ENCODE measurements at regions not wholly inside any gene's neighbourhood (a gene's known extent, or its start where the extent isn't known, plus 50 kb on each side); places are given as distances from the start of the nearest gene placed in this dataset.

DNA sequence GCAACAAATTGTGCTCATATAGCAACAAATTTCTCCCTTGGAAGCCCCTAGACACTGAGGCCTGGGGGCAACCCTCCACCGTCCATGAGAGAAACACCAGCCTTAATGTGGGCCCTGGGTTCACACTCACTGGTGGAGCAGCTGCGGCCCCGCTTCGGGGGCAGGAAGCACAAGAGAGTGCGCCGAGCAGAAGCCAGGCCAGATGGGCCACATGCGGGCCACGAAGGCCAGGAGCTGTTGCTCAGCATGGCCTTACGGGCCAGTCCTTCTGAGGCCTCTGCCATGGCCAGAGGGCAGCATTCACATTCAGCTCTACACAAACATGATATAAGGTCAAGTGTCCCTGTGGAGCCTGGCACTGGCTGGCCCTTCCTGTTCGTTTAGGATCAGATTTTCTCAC is 60.0 kb upstream of the VIPR2 start:
- TF ChIP-seq TCF7L2 (IDR thresholded peaks at IDR 0.05; ENCODE audit: low read depth, low read length) (no peak), CREB1 (IDR thresholded peaks at IDR 0.05) (no peak), CREB1 (CRISPR knock-in tag; IDR thresholded peaks at IDR 0.05) (no peak), RFX5 (IDR thresholded peaks at IDR 0.05; ENCODE audit: low read depth, low read length) (no peak), NR2F6 (IDR thresholded peaks at IDR 0.05) (no peak), NR2F6 (CRISPR knock-in tag; IDR thresholded peaks at IDR 0.05) (no peak), HNRNPK (IDR thresholded peaks at IDR 0.05; ENCODE audit: low read depth, low read length, poor library complexity, severe bottlenecking) (no peak)
- TF ChIP-seq, protein P1, sequence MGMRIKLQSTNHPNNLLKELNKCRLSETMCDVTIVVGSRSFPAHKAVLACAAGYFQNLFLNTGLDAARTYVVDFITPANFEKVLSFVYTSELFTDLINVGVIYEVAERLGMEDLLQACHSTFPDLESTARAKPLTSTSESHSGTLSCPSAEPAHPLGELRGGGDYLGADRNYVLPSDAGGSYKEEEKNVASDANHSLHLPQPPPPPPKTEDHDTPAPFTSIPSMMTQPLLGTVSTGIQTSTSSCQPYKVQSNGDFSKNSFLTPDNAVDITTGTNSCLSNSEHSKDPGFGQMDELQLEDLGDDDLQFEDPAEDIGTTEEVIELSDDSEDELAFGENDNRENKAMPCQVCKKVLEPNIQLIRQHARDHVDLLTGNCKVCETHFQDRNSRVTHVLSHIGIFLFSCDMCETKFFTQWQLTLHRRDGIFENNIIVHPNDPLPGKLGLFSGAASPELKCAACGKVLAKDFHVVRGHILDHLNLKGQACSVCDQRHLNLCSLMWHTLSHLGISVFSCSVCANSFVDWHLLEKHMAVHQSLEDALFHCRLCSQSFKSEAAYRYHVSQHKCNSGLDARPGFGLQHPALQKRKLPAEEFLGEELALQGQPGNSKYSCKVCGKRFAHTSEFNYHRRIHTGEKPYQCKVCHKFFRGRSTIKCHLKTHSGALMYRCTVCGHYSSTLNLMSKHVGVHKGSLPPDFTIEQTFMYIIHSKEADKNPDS (CRISPR knock-in tag; IDR thresholded peaks at IDR 0.05), result no peak
- TF ChIP-seq, protein P2, sequence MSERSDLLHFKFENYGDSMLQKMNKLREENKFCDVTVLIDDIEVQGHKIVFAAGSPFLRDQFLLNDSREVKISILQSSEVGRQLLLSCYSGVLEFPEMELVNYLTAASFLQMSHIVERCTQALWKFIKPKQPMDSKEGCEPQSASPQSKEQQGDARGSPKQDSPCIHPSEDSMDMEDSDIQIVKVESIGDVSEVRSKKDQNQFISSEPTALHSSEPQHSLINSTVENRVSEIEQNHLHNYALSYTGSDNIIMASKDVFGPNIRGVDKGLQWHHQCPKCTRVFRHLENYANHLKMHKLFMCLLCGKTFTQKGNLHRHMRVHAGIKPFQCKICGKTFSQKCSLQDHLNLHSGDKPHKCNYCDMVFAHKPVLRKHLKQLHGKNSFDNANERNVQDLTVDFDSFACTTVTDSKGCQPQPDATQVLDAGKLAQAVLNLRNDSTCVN (CRISPR knock-in tag; IDR thresholded peaks at IDR 0.05; ENCODE audit: borderline replicate concordance), result no peak
- TF ChIP-seq, protein P3, sequence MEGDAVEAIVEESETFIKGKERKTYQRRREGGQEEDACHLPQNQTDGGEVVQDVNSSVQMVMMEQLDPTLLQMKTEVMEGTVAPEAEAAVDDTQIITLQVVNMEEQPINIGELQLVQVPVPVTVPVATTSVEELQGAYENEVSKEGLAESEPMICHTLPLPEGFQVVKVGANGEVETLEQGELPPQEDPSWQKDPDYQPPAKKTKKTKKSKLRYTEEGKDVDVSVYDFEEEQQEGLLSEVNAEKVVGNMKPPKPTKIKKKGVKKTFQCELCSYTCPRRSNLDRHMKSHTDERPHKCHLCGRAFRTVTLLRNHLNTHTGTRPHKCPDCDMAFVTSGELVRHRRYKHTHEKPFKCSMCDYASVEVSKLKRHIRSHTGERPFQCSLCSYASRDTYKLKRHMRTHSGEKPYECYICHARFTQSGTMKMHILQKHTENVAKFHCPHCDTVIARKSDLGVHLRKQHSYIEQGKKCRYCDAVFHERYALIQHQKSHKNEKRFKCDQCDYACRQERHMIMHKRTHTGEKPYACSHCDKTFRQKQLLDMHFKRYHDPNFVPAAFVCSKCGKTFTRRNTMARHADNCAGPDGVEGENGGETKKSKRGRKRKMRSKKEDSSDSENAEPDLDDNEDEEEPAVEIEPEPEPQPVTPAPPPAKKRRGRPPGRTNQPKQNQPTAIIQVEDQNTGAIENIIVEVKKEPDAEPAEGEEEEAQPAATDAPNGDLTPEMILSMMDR (CRISPR knock-in tag; IDR thresholded peaks at IDR 0.05), result no peak
- TF ChIP-seq, protein P4, sequence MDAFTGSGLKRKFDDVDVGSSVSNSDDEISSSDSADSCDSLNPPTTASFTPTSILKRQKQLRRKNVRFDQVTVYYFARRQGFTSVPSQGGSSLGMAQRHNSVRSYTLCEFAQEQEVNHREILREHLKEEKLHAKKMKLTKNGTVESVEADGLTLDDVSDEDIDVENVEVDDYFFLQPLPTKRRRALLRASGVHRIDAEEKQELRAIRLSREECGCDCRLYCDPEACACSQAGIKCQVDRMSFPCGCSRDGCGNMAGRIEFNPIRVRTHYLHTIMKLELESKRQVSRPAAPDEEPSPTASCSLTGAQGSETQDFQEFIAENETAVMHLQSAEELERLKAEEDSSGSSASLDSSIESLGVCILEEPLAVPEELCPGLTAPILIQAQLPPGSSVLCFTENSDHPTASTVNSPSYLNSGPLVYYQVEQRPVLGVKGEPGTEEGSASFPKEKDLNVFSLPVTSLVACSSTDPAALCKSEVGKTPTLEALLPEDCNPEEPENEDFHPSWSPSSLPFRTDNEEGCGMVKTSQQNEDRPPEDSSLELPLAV (CRISPR knock-in tag; conservative IDR thresholded peaks at IDR 0.05; ENCODE audit: low read depth), result no peak
- TF ChIP-seq, protein P5, sequence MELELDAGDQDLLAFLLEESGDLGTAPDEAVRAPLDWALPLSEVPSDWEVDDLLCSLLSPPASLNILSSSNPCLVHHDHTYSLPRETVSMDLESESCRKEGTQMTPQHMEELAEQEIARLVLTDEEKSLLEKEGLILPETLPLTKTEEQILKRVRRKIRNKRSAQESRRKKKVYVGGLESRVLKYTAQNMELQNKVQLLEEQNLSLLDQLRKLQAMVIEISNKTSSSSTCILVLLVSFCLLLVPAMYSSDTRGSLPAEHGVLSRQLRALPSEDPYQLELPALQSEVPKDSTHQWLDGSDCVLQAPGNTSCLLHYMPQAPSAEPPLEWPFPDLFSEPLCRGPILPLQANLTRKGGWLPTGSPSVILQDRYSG (CRISPR knock-in tag; IDR thresholded peaks at IDR 0.05), result no peak
- TF ChIP-seq, protein P6, sequence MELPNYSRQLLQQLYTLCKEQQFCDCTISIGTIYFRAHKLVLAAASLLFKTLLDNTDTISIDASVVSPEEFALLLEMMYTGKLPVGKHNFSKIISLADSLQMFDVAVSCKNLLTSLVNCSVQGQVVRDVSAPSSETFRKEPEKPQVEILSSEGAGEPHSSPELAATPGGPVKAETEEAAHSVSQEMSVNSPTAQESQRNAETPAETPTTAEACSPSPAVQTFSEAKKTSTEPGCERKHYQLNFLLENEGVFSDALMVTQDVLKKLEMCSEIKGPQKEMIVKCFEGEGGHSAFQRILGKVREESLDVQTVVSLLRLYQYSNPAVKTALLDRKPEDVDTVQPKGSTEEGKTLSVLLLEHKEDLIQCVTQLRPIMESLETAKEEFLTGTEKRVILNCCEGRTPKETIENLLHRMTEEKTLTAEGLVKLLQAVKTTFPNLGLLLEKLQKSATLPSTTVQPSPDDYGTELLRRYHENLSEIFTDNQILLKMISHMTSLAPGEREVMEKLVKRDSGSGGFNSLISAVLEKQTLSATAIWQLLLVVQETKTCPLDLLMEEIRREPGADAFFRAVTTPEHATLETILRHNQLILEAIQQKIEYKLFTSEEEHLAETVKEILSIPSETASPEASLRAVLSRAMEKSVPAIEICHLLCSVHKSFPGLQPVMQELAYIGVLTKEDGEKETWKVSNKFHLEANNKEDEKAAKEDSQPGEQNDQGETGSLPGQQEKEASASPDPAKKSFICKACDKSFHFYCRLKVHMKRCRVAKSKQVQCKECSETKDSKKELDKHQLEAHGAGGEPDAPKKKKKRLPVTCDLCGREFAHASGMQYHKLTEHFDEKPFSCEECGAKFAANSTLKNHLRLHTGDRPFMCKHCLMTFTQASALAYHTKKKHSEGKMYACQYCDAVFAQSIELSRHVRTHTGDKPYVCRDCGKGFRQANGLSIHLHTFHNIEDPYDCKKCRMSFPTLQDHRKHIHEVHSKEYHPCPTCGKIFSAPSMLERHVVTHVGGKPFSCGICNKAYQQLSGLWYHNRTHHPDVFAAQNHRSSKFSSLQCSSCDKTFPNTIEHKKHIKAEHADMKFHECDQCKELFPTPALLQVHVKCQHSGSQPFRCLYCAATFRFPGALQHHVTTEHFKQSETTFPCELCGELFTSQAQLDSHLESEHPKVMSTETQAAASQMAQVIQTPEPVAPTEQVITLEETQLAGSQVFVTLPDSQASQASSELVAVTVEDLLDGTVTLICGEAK (IDR thresholded peaks at IDR 0.05), result no peak
- TF ChIP-seq, protein P6 (CRISPR knock-in tag; IDR thresholded peaks at IDR 0.05), result no peak
- TF ChIP-seq, protein P7, sequence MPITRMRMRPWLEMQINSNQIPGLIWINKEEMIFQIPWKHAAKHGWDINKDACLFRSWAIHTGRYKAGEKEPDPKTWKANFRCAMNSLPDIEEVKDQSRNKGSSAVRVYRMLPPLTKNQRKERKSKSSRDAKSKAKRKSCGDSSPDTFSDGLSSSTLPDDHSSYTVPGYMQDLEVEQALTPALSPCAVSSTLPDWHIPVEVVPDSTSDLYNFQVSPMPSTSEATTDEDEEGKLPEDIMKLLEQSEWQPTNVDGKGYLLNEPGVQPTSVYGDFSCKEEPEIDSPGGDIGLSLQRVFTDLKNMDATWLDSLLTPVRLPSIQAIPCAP (CRISPR knock-in tag; IDR thresholded peaks at IDR 0.05; ENCODE audit: low read depth), result no peak
